HPDE6-E6E7 (cell line): ENCODE measurements at regions not wholly inside any gene's neighbourhood (a gene's known extent, or its start where the extent isn't known, plus 50 kb on each side); places are given as distances from the start of the nearest gene placed in this dataset.
"Not testable (repeated sequence)": the region's sequence is repeated elsewhere in the genome, so short reads cannot be mapped to it uniquely, and the experiment has no call there.

Experiments used
- DNase-seq: peaks from one replicate; pipeline ENCODE4 v3.0.0; 2011; ENCODE audit warnings: missing footprints; ENCODE audit errors: extremely low spot score

GRCh38 chr17:45646288-45646988 is 137.7 kb upstream of the CRHR1 start:
- no peak for DNase-seq

- DNase-seq = no peak
Measured at GRCh38 chr17:45648642-45649041, 135.5 kb upstream of the CRHR1 start.

GRCh38 chr17:45649796-45650195 is 134.3 kb upstream of the CRHR1 start:
- DNase-seq = no peak

- DNase-seq = no peak
Measured at GRCh38 chr17:45650561-45650960, 133.6 kb upstream of the CRHR1 start.

GRCh38 chr17:45651145-45651709 is 132.9 kb upstream of the CRHR1 start:
- DNase-seq = no peak

- DNase-seq = no peak
Measured at GRCh38 chr17:45653616-45654015, 130.5 kb upstream of the CRHR1 start.

- no peak for DNase-seq
Measured at GRCh38 chr17:45656527-45657181, 127.5 kb upstream of the CRHR1 start.

GRCh38 chr17:45660474-45660873 is 123.6 kb upstream of the CRHR1 start:
- no peak for DNase-seq

GRCh38 chr17:45662432-45662831 is 121.7 kb upstream of the CRHR1 start:
- no peak for DNase-seq

- DNase-seq = no peak
Measured at GRCh38 chr17:45663772-45664171, 120.3 kb upstream of the CRHR1 start.

GRCh38 chr17:45664921-45665320 is 119.2 kb upstream of the CRHR1 start:
- DNase-seq = no peak

- DNase-seq = no peak
Measured at GRCh38 chr17:45666046-45666600, 118.0 kb upstream of the CRHR1 start.

- no peak for DNase-seq
Measured at GRCh38 chr17:45666641-45667040, 117.5 kb upstream of the CRHR1 start.

GRCh38 chr17:45667591-45668171 is 116.4 kb upstream of the CRHR1 start:
- no peak for DNase-seq

GRCh38 chr17:45668316-45668715 is 115.8 kb upstream of the CRHR1 start:
- no peak for DNase-seq

- no peak for DNase-seq
Measured at GRCh38 chr17:45672301-45672700, 111.8 kb upstream of the CRHR1 start.

GRCh38 chr17:45672792-45673191 is 111.3 kb upstream of the CRHR1 start:
- DNase-seq = no peak

- DNase-seq = not testable (repeated sequence)
Measured at GRCh38 chr17:45673759-45674158, 110.4 kb upstream of the CRHR1 start.

- no peak for DNase-seq
Measured at GRCh38 chr17:45675012-45675411, 109.1 kb upstream of the CRHR1 start.

- no peak for DNase-seq
Measured at GRCh38 chr17:45675892-45676291, 108.2 kb upstream of the CRHR1 start.

GRCh38 chr17:45676695-45677094 is 107.4 kb upstream of the CRHR1 start:
- DNase-seq = no peak

GRCh38 chr17:45677770-45678169 is 106.3 kb upstream of the CRHR1 start:
- DNase-seq = no peak

- no peak for DNase-seq
Measured at GRCh38 chr17:45679426-45679825, 104.7 kb upstream of the CRHR1 start.
